ENCODE measurements at regions not wholly inside any gene's neighbourhood (a gene's known extent, or its start where the extent isn't known, plus 50 kb on each side); places are given as distances from the start of the nearest gene placed in this dataset.

DNA sequence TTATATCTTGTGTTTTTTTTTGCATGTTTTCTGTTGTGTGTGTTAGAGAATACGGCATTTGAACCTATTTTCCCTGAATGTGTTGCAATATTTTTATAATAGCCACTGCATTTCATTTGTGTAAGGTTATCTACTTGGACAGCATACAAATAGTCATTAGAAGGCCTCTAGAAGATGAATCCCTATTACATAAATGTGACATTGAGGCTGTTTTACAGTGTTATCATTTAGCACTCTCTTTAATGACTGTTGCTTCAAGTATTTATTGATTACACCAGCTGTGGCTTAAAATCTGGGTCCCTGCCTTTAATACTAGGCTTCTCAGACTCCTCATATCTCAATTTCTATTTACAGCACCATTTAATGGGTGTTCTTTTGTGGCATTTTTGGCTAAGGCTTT is 465.8 kb downstream of the FRK start:
- TF ChIP-seq, protein P1, sequence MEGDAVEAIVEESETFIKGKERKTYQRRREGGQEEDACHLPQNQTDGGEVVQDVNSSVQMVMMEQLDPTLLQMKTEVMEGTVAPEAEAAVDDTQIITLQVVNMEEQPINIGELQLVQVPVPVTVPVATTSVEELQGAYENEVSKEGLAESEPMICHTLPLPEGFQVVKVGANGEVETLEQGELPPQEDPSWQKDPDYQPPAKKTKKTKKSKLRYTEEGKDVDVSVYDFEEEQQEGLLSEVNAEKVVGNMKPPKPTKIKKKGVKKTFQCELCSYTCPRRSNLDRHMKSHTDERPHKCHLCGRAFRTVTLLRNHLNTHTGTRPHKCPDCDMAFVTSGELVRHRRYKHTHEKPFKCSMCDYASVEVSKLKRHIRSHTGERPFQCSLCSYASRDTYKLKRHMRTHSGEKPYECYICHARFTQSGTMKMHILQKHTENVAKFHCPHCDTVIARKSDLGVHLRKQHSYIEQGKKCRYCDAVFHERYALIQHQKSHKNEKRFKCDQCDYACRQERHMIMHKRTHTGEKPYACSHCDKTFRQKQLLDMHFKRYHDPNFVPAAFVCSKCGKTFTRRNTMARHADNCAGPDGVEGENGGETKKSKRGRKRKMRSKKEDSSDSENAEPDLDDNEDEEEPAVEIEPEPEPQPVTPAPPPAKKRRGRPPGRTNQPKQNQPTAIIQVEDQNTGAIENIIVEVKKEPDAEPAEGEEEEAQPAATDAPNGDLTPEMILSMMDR (IDR thresholded peaks at IDR 0.05), result no peak
- no peak for TF ChIP-seq NRF1 (IDR thresholded peaks at IDR 0.05; ENCODE audit: low read depth, low read length)
- TF ChIP-seq TAF1 (IDR thresholded peaks at IDR 0.05; ENCODE audit: borderline replicate concordance, low read depth, low read length), result no peak

Measured in SK-N-SH (cell line).